GM10266 (cell line): ENCODE measurements at regions not wholly inside any gene's neighbourhood (a gene's known extent, or its start where the extent isn't known, plus 50 kb on each side); places are given as distances from the start of the nearest gene placed in this dataset.

Experiments used
- DNase-seq: peaks from one replicate; pipeline ENCODE4 v3.0.0; 2012; ENCODE audit errors: extremely low spot score
- CTCF ChIP-seq: IDR thresholded peaks from 2 replicates; pipeline ENCODE4 v1.5.1; 2012; ENCODE audit warnings: mild to moderate bottlenecking, low read depth; ENCODE audit not compliant: control insufficient read depth, insufficient read depth; ENCODE audit errors: missing control alignments

- DNase-seq = no peak
- no peak for TF ChIP-seq CTCF
These were observed 1660.4 kb upstream of the MIR17HG start for GRCh38 chr13:89687066-89687465.

- no peak for DNase-seq
- TF ChIP-seq CTCF = no peak
These were observed 1658.6 kb upstream of the MIR17HG start for GRCh38 chr13:89688918-89689317.

GRCh38 chr13:89694451-89694850 is 1653.0 kb upstream of the MIR17HG start:
- TF ChIP-seq CTCF = no peak
- no peak for DNase-seq

- peak; percentile 46 for TF ChIP-seq CTCF
- DNase-seq = peak; percentile 6
These were observed 1651.9 kb upstream of the MIR17HG start for GRCh38 chr13:89695343-89696257.

- TF ChIP-seq CTCF = no peak
These were observed 1645.6 kb upstream of the MIR17HG start for GRCh38 chr13:89701913-89702312.

GRCh38 chr13:89704040-89704439 is 1643.4 kb upstream of the MIR17HG start:
- TF ChIP-seq CTCF = no peak
- no peak for DNase-seq

More at GRCh38 chr13:89701913-89702312, 1645.6 kb upstream of the MIR17HG start:
- DNase-seq = no peak

- no peak for TF ChIP-seq CTCF
- no peak for DNase-seq
These were observed 1639.5 kb upstream of the MIR17HG start for GRCh38 chr13:89708013-89708412.
